GM19438 (cell line): ENCODE measurements at regions not wholly inside any gene's neighbourhood (a gene's known extent, or its start where the extent isn't known, plus 50 kb on each side); places are given as distances from the start of the nearest gene placed in this dataset.

ENCODE experiments used
- ATAC-seq: cut with Tn5 transposase; IDR thresholded peaks from one replicate; pipeline ENCODE4 v1.9.1; 2021; ENCODE audit warnings: low read depth; ENCODE audit not compliant: unreplicated experiment

- no peak for ATAC-seq
Observed at GRCh38 chr9:100933656-100934055, 94.9 kb upstream of the PLPPR1 start.

- no peak for ATAC-seq
Observed at GRCh38 chr9:100937382-100937781, 91.1 kb upstream of the PLPPR1 start.

- no peak for ATAC-seq
Observed at GRCh38 chr9:100938507-100938906, 90.0 kb upstream of the PLPPR1 start.

- ATAC-seq: no peak
Observed at GRCh38 chr9:100939636-100940035, 88.9 kb upstream of the PLPPR1 start.

GRCh38 chr9:100959226-100959625, 69.3 kb upstream of the PLPPR1 start:
- no peak for ATAC-seq
